Epithelial cell of prostate (primary cell): ENCODE measurements at regions not wholly inside any gene's neighbourhood (a gene's known extent, or its start where the extent isn't known, plus 50 kb on each side); places are given as distances from the start of the nearest gene placed in this dataset.
"Not testable (repeated sequence)": the region's sequence is repeated elsewhere in the genome, so short reads cannot be mapped to it uniquely, and the experiment has no call there.

ENCODE experiments used
- DNase-seq: peaks from one replicate; pipeline ENCODE4 v3.0.0-alpha.2; 2011; ENCODE audit warnings: low read depth, low spot score
- H3K27ac ChIP-seq: fragments of 450-650 bp; 2 replicates; pipeline ENCODE4 v1.5.1; 2017; ENCODE audit warnings: mild to moderate bottlenecking

- no peak for DNase-seq
- no peak overlapping the region for H3K27ac ChIP-seq
Observed at GRCh38 chr6:169406804-169407203, 153.2 kb upstream of the THBS2 start.

GRCh38 chr6:169406034-169406433 is 152.4 kb upstream of the THBS2 start:
- no peak for DNase-seq
- no peak overlapping the region for H3K27ac ChIP-seq

GRCh38 chr6:169404828-169405227 is 151.2 kb upstream of the THBS2 start:
- no peak for DNase-seq
- H3K27ac ChIP-seq = no peak overlapping the region

GRCh38 chr6:169398342-169399105 is 144.9 kb upstream of the THBS2 start:
- H3K27ac ChIP-seq = no peak overlapping the region
- no peak for DNase-seq

GRCh38 chr6:169397684-169398083 is 144.0 kb upstream of the THBS2 start:
- DNase-seq = no peak
- H3K27ac ChIP-seq = no peak overlapping the region

GRCh38 chr6:169396554-169397163 is 143.0 kb upstream of the THBS2 start:
- DNase-seq = no peak
- no peak overlapping the region for H3K27ac ChIP-seq

GRCh38 chr6:169396009-169396539 is 142.4 kb upstream of the THBS2 start:
- H3K27ac ChIP-seq, DNase-seq: not testable (repeated sequence)

- DNase-seq = peak; percentile 16
- H3K27ac ChIP-seq = no peak overlapping the region
Observed at GRCh38 chr6:169395080-169395805, 141.6 kb upstream of the THBS2 start.

- no peak for DNase-seq
- no peak overlapping the region for H3K27ac ChIP-seq
Observed at GRCh38 chr6:169393753-169394152, 140.1 kb upstream of the THBS2 start.

GRCh38 chr6:169391473-169392071 is 137.9 kb upstream of the THBS2 start:
- no peak for DNase-seq
- H3K27ac ChIP-seq = no peak overlapping the region

- DNase-seq = no peak
- no peak overlapping the region for H3K27ac ChIP-seq
Observed at GRCh38 chr6:169388395-169389166, 134.9 kb upstream of the THBS2 start.

- no peak for DNase-seq
- no peak overlapping the region for H3K27ac ChIP-seq
Observed at GRCh38 chr6:169387809-169388383, 134.2 kb upstream of the THBS2 start.

- no peak for DNase-seq
- no peak overlapping the region for H3K27ac ChIP-seq
Observed at GRCh38 chr6:169386411-169387057, 132.9 kb upstream of the THBS2 start.

- H3K27ac ChIP-seq = no peak overlapping the region
Observed at GRCh38 chr6:169385237-169385880, 131.7 kb upstream of the THBS2 start.

GRCh38 chr6:169384291-169384690 is 130.6 kb upstream of the THBS2 start:
- DNase-seq = no peak
- H3K27ac ChIP-seq = no peak overlapping the region

More at GRCh38 chr6:169385237-169385880, 131.7 kb upstream of the THBS2 start:
- DNase-seq = no peak

- no peak for DNase-seq
- H3K27ac ChIP-seq = no peak overlapping the region
Observed at GRCh38 chr6:169383265-169383664, 129.6 kb upstream of the THBS2 start.

GRCh38 chr6:169382735-169383134 is 129.1 kb upstream of the THBS2 start:
- H3K27ac ChIP-seq = no peak overlapping the region
- no peak for DNase-seq

- no peak for DNase-seq
- no peak overlapping the region for H3K27ac ChIP-seq
Observed at GRCh38 chr6:169381988-169382387, 128.3 kb upstream of the THBS2 start.

GRCh38 chr6:169380493-169380892 is 126.8 kb upstream of the THBS2 start:
- no peak for DNase-seq
- H3K27ac ChIP-seq = no peak overlapping the region
